Neural progenitor cell (in vitro differentiated cells): ENCODE measurements at regions not wholly inside any gene's neighbourhood (a gene's known extent, or its start where the extent isn't known, plus 50 kb on each side); places are given as distances from the start of the nearest gene placed in this dataset.

Experiments
- DNase-seq: peaks from one replicate; pipeline ENCODE4 v3.0.0-alpha.2; 2016; ENCODE audit warnings: low spot score
- H2AFZ ChIP-seq: fragments of 200-600 bp; sonication (generic); replicated peaks from 2 replicates; pipeline ENCODE4 v1.6.1; 2016; ENCODE audit warnings: antibody characterized with exemption
- H3F3A ChIP-seq: fragments of 200-600 bp; sonication (generic); 2 replicates; pipeline ENCODE4 v1.6.1; 2016; ENCODE audit warnings: antibody characterized with exemption, low read depth
- H3K27ac ChIP-seq: fragments of 200-600 bp; sonication (generic); 2 replicates; pipeline ENCODE4 v1.5.1; 2016; ENCODE audit warnings: mild to moderate bottlenecking
- H3K27me3 ChIP-seq: fragments of 200-600 bp; sonication (generic); 2 replicates; pipeline ENCODE4 v1.6.1; 2016; ENCODE audit warnings: mild to moderate bottlenecking, moderate library complexity
- H3K36me3 ChIP-seq: fragments of 200-600 bp; sonication (generic); 2 replicates; pipeline ENCODE4 v1.5.1; 2016
- H3K4me1 ChIP-seq: fragments of 200-600 bp; sonication (generic); 2 replicates; pipeline ENCODE4 v1.6.1; 2016; ENCODE audit warnings: mixed run types
- H3K4me2 ChIP-seq: fragments of 200-600 bp; sonication (generic); 2 replicates; pipeline ENCODE4 v1.6.1; 2016
- H3K4me3 ChIP-seq: fragments of 200-600 bp; sonication (generic); 2 replicates; pipeline ENCODE4 v1.5.1; 2016
- H3K79me2 ChIP-seq: fragments of 200-600 bp; sonication (generic); 2 replicates; pipeline ENCODE4 v1.6.1; 2016; ENCODE audit warnings: low read depth
- H3K9ac ChIP-seq: fragments of 200-600 bp; sonication (generic); 2 replicates; pipeline ENCODE4 v1.6.1; 2016
- H3K9me3 ChIP-seq: fragments of 200-600 bp; sonication (generic); 2 replicates; pipeline ENCODE4 v1.5.1; 2016; ENCODE audit warnings: low read depth
- H4K20me1 ChIP-seq: fragments of 200-600 bp; sonication (generic); 2 replicates; pipeline ENCODE4 v1.6.1; 2016; ENCODE audit warnings: low read depth
- H3K27ac Mint-ChIP-seq: 3 replicates; pipeline ENCODE4 v1.8.0; 2021; ENCODE audit warnings: mixed read lengths
- H3K27me3 Mint-ChIP-seq: 2 replicates; pipeline ENCODE4 v1.8.0; 2022; ENCODE audit warnings: low read depth, mild to moderate bottlenecking, inconsistent platforms, moderate library complexity, mixed read lengths; ENCODE audit not compliant: insufficient read depth
- H3K36me3 Mint-ChIP-seq: 3 replicates; pipeline ENCODE4 v1.8.0; 2021; ENCODE audit warnings: mixed read lengths
- H3K4me1 Mint-ChIP-seq: 3 replicates; pipeline ENCODE4 v1.8.0; 2021; ENCODE audit warnings: mixed read lengths
- H3K4me3 Mint-ChIP-seq: 3 replicates; pipeline ENCODE4 v1.8.0; 2021; ENCODE audit warnings: mild to moderate bottlenecking, moderate library complexity, mixed read lengths
- H3K9me3 Mint-ChIP-seq: 3 replicates; pipeline ENCODE4 v1.8.0; 2020; ENCODE audit warnings: mixed read lengths
- EZH2 ChIP-seq: fragments of 200-600 bp; sonication (generic); IDR thresholded peaks from 2 replicates; pipeline ENCODE4 v1.6.1; 2017; ENCODE audit warnings: antibody characterized with exemption, mild to moderate bottlenecking, moderate library complexity
- EZH2phosphoT487 ChIP-seq: fragments of 200-600 bp; sonication (generic); IDR thresholded peaks from 2 replicates; pipeline ENCODE4 v1.6.1; 2017; ENCODE audit warnings: antibody characterized with exemption
- TF ChIP-seq, protein P1 (sequence below): fragments of 200-600 bp; sonication (generic); IDR thresholded peaks from 2 replicates; pipeline ENCODE4 v1.5.1; 2017; ENCODE audit warnings: antibody characterized with exemption, mild to moderate bottlenecking

DNA sequence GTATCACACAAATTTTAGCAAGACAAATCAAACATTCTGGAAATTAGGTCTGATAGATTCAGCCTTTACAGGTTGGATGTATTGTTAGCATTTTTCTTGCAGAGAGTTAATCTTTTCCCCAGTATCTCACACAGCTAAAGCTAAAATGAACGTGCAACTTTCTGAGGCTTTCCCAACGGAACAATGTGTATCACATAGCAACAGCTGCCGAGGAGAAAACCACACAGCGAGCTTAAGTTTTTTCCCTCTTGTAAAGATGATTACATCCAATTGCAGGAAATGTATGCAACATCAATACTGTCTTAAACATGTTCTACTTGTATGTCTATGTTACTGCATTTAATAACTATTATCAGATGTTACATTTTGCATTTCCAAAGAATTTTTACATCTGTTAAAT lies 182.2 kb downstream of the CCDC59 start:
- H4K20me1 ChIP-seq, result no peaks in the 10 kb centered on the region
- H3K4me1 ChIP-seq, result no peaks in the 10 kb centered on the region
- H3K27ac ChIP-seq, result no peak overlapping the region
- Mint-ChIP-seq H3K4me1 (peaks cover 8% of the 10 kb centered on the region), H3K36me3 (no peaks in the 10 kb centered on the region), H3K4me3 (no peak overlapping the region), H3K9me3 (no peaks in the 10 kb centered on the region), H3K27ac (no peak overlapping the region), H3K27me3 (no peaks in the 10 kb centered on the region)
- no peak overlapping the region for H3K4me2 ChIP-seq
- no peaks in the 10 kb centered on the region for H3K9me3 ChIP-seq
- DNase-seq, result no peak
- H3F3A ChIP-seq, result no peaks in the 10 kb centered on the region
- no peaks in the 10 kb centered on the region for H3K27me3 ChIP-seq
- no peak overlapping the region for H2AFZ ChIP-seq
- TF ChIP-seq, protein P1, sequence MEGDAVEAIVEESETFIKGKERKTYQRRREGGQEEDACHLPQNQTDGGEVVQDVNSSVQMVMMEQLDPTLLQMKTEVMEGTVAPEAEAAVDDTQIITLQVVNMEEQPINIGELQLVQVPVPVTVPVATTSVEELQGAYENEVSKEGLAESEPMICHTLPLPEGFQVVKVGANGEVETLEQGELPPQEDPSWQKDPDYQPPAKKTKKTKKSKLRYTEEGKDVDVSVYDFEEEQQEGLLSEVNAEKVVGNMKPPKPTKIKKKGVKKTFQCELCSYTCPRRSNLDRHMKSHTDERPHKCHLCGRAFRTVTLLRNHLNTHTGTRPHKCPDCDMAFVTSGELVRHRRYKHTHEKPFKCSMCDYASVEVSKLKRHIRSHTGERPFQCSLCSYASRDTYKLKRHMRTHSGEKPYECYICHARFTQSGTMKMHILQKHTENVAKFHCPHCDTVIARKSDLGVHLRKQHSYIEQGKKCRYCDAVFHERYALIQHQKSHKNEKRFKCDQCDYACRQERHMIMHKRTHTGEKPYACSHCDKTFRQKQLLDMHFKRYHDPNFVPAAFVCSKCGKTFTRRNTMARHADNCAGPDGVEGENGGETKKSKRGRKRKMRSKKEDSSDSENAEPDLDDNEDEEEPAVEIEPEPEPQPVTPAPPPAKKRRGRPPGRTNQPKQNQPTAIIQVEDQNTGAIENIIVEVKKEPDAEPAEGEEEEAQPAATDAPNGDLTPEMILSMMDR, result no peak
- TF ChIP-seq EZH2, result no peak
- no peak for TF ChIP-seq EZH2phosphoT487
- no peaks in the 10 kb centered on the region for H3K79me2 ChIP-seq
- no peak overlapping the region for H3K4me3 ChIP-seq
- H3K9ac ChIP-seq, result no peak overlapping the region
- H3K36me3 ChIP-seq, result no peaks in the 10 kb centered on the region

DNA sequence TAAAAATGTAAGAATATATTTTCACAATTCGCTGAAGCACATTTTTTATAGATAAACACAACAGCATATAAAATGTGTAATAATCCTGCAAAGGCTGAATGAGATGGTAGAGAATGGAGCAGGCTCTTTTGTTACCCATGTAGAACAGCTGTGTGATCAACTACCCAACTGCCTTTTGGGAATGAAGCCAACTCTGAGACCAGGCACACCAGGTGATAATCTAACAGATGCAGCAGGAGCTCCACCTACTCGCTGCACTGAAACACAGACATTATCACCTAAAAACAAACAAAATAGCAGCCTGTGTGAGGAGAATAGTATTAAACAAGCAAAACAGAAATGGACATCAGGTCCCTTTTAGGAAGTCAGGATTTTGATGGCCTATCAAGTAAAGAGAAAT lies 183.3 kb downstream of the CCDC59 start:
- no peak overlapping the region for H2AFZ ChIP-seq
- no peaks in the 10 kb centered on the region for H3F3A ChIP-seq
- Mint-ChIP-seq H3K27me3 (no peaks in the 10 kb centered on the region), H3K9me3 (no peaks in the 10 kb centered on the region), H3K27ac (no peak overlapping the region), H3K36me3 (no peaks in the 10 kb centered on the region), H3K4me1 (peaks cover 8% of the 10 kb centered on the region), H3K4me3 (no peak overlapping the region)
- H3K4me3 ChIP-seq, result no peak overlapping the region
- no peaks in the 10 kb centered on the region for H3K4me1 ChIP-seq
- no peak for TF ChIP-seq EZH2
- TF ChIP-seq, protein P1, result no peak
- no peak for TF ChIP-seq EZH2phosphoT487
- H3K9ac ChIP-seq, result no peak overlapping the region
- no peaks in the 10 kb centered on the region for H3K36me3 ChIP-seq
- DNase-seq, result peak; percentile 6
- no peaks in the 10 kb centered on the region for H4K20me1 ChIP-seq
- no peak overlapping the region for H3K4me2 ChIP-seq
- no peak overlapping the region for H3K27ac ChIP-seq
- no peaks in the 10 kb centered on the region for H3K27me3 ChIP-seq
- H3K9me3 ChIP-seq, result no peaks in the 10 kb centered on the region
- H3K79me2 ChIP-seq, result no peaks in the 10 kb centered on the region

DNA sequence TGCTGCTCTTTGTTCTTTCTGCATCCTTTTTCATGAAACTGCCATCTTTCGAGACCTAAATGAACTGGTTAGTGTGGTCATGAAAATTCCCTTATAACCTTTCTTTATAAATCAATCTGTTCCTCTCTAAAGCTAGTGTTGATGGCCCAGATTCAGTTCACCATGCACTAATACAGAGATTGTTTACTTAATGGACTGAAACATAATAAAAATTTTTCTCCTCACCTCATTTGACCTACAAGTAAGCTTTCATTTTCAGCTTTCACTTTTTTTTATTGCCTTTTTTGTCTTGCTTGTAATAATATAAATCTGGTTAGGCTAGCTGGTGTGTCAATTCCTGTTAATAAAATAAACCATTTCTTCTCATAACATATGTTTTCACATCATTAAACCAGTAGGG lies 183.8 kb downstream of the CCDC59 start:
- Histone ChIP-seq H4K20me1 (no peaks in the 10 kb centered on the region), H3K27ac (no peak overlapping the region), H3K9ac (no peak overlapping the region), H3K4me2 (no peak overlapping the region), H3K36me3 (no peaks in the 10 kb centered on the region), H3F3A (no peaks in the 10 kb centered on the region), H3K27me3 (no peaks in the 10 kb centered on the region), H3K4me3 (no peak overlapping the region), H3K9me3 (no peaks in the 10 kb centered on the region), H3K79me2 (no peaks in the 10 kb centered on the region), H2AFZ (no peak overlapping the region), H3K4me1 (no peaks in the 10 kb centered on the region)
- Mint-ChIP-seq H3K9me3 (no peaks in the 10 kb centered on the region), H3K4me3 (no peak overlapping the region), H3K4me1 (peaks cover 8% of the 10 kb centered on the region), H3K27ac (no peak overlapping the region), H3K36me3 (no peaks in the 10 kb centered on the region), H3K27me3 (no peaks in the 10 kb centered on the region)
- TF ChIP-seq EZH2 (no peak), EZH2phosphoT487 (no peak)
- TF ChIP-seq, protein P1, result no peak
- DNase-seq, result no peak

DNA sequence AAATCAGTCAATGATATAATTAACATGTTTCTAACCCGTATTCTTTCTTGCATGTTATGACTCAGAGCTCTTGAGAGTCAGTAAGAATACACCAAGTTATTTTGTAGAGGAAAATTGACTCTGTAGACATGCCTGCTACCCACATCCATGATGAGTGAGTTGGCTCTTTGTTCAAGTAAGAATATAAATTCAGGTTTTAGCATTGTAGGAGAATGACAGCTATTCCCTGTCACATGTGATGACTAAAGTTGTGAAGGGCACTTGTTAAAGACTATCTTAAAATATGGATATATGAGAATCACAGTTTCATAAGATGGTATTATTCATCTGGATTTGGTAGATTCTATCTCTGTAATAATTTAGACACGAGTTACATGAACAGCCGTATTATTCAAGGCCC lies 209.1 kb downstream of the CCDC59 start:
- Histone ChIP-seq H3K27ac (no peak overlapping the region), H3K4me3 (no peak overlapping the region), H3K79me2 (no peaks in the 10 kb centered on the region), H3K36me3 (no peaks in the 10 kb centered on the region), H3K4me1 (no peaks in the 10 kb centered on the region), H3K9ac (no peak overlapping the region), H3K4me2 (no peak overlapping the region), H3F3A (no peaks in the 10 kb centered on the region), H3K9me3 (no peaks in the 10 kb centered on the region), H3K27me3 (no peaks in the 10 kb centered on the region), H4K20me1 (no peaks in the 10 kb centered on the region), H2AFZ (no peak overlapping the region)
- Mint-ChIP-seq H3K27me3 (no peaks in the 10 kb centered on the region), H3K4me1 (no peaks in the 10 kb centered on the region), H3K4me3 (no peak overlapping the region), H3K36me3 (no peaks in the 10 kb centered on the region), H3K27ac (no peak overlapping the region), H3K9me3 (no peaks in the 10 kb centered on the region)
- TF ChIP-seq EZH2 (no peak), EZH2phosphoT487 (no peak)
- TF ChIP-seq, protein P1, result no peak
- DNase-seq, result no peak
